DMS53 (cell line): ENCODE measurements at regions not wholly inside any gene's neighbourhood (a gene's known extent, or its start where the extent isn't known, plus 50 kb on each side); places are given as distances from the start of the nearest gene placed in this dataset.
"Not testable (repeated sequence)": the region's sequence is repeated elsewhere in the genome, so short reads cannot be mapped to it uniquely, and the experiment has no call there.

Source experiments
- DNase-seq: peaks from one replicate; lab custom pipeline; 2025; lab: John Stamatoyannopoulos, UW

DNA sequence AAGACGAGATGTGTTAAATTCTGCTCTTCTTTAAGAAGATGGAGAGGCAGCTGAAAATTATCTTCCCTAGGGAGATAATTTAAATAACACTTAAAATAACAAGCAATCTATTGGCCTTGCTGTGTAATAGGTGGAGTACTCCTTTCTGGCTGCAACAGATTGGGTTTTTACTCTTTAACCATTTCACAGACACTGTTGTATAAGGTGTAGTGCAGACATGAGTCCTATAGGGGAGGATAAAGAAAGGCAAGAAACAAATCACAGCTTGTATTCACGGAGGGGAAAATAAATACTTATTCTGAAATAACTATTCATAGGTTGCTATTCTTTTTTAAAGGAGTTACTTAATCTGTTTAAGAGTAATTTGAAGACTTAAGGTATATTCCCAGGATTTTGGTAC, 252.0 kb downstream of the ZPLD1 start:
- no peak for DNase-seq

GRCh38 chr3:102687851-102688555, 253.2 kb downstream of the ZPLD1 start:
- no peak for DNase-seq

GRCh38 chr3:102688556-102688930, 253.7 kb downstream of the ZPLD1 start:
- DNase-seq: no peak

DNA sequence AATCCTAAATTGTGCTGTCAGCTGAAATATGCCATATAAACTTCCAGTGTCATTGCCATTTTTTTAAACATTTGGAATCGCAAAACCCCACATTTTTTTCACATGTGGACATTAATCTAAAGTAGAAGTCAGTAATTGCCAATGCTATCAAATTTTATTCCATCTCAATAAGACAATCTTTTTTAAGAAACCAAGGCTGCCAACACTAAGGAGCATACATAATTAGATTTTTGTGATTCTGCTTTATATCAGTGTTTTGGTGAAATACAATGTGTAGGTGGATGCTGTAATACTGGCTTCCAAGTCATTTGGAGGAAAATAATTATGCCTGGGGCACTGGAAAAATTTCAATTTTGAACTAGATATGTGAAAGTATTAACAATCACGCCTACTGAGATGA, 256.7 kb downstream of the ZPLD1 start:
- DNase-seq: no peak

- DNase-seq: no peak
These were observed 264.4 kb downstream of the ZPLD1 start for GRCh38 chr3:102699104-102699818.

DNA sequence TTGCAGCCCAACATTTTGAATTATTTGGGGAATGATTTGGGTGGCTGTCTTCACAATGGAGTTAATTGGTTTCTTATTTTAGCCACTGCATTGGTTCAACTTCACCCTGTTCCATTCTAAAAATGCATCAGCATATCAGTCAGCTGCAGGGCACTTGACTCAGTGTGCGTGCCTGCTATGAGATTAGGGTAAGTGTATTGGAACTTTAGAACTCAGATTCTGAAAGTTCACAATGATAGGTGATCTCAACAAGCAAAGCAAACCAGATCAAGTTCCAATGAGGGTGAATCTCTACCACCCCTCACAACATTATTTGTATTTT, 265.0 kb downstream of the ZPLD1 start:
- DNase-seq: no peak

- DNase-seq: no peak
These were observed 278.1 kb downstream of the ZPLD1 start for GRCh38 chr3:102712896-102713295.

DNA sequence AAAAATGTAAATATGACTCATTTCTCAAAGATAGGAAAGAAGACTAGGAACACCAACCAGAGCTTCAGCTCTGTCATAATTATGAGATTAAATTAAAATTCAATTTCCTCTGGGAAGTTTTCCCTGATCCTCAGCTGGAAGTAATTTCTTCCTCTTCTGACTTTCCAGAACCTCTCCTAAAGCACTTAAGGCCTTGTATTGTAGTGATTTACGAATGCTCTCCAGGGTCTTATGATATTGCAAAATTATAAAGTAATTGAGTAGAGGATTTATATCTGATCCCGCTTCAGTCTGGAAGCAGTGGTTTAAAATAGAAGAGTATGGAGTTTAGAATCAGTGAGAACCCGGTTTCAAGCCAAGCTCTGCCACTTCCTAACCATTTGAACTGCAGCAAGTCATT, 279.8 kb downstream of the ZPLD1 start:
- no peak for DNase-seq

DNA sequence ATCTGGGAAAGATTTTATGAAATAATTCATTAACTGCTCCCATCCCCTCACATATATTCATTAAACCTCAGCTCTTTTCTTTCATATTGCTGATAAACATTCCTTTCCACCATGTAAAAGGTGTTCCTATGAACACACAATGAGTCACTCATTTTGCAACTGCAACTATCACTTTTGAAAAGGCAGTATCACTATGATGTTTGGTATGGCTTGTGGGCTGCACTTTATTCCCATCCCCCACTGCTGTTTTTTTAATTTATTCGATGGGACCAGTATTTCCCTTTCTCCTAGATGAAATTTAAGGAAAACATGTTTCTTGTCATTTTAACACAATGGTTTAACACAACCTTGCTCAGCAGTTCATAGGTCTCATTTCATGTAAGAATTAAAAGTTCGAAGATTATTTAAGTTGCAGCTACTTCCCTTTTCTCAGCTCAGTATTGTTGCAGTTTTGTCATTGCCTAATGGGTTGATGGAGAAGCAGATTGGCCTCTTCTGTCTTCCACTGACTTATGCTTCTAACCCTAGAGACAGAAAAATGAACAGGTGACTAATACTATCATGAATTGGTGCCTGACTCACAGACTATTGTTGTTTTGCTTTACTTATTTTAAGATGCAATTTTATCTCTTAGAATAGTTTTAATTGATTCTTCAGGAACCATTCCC, 280.3 kb downstream of the ZPLD1 start:
- peak; percentile 7 for DNase-seq

DNA sequence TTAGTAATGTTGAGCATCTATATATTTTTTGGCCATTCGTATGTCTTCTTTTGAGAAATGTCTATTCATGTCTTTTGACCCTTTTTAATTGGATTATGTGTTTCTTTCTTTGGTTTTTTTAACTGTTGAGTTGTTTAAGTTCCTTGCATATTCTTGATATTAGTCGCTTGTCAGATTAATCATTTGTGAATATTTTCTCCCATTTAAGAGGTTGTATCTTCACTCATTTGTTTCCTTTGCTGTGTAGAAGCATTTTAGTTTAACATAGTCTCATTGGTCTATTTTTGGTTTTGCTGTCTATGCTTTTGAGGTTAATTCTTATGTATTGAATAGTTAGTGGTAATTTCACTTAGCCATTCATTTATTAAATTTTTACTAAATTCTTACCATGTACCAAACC, 283.8 kb downstream of the ZPLD1 start:
- DNase-seq: no peak

GRCh38 chr3:102722317-102722716, 287.5 kb downstream of the ZPLD1 start:
- no peak for DNase-seq

- DNase-seq: no peak
These were observed 292.5 kb downstream of the ZPLD1 start for GRCh38 chr3:102727340-102727739.

GRCh38 chr3:102732581-102732980, 297.8 kb downstream of the ZPLD1 start:
- not testable (repeated sequence) for DNase-seq

GRCh38 chr3:102733791-102734563, 299.2 kb downstream of the ZPLD1 start:
- DNase-seq: no peak

- no peak for DNase-seq
These were observed 300.5 kb downstream of the ZPLD1 start for GRCh38 chr3:102735311-102735710.

DNA sequence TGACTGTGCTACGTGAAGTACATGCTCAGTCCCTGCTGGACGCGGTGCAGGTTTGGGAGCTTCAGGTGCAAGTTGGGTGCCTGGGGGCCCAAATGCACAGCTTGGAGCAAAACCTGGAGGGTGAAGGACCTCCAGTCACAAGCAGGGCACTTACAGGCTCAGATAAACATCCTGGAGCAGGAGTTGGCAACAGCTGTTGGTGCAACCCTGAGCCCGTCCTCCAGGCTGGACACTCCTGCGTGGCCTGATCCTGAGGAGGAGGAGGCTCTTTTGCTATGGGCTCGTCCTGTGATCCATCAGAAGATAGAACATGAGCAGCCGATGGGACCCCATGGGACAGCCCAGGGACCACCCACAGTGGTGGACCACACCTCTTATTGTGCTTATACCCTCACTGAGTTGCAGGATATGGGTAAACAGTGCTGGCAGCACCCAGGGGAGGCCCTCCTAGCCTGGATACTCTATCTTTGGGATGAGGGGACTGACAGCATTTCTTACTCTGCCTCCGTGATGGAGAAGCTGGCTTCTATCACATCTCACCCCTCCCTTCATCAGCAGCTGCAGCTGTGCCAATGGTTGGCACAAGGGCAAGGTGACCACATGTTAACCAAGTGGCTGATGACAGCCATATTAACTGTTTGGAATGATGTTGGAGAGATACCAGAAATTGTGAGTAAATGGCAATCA, 301.6 kb downstream of the ZPLD1 start:
- no peak for DNase-seq

DNA sequence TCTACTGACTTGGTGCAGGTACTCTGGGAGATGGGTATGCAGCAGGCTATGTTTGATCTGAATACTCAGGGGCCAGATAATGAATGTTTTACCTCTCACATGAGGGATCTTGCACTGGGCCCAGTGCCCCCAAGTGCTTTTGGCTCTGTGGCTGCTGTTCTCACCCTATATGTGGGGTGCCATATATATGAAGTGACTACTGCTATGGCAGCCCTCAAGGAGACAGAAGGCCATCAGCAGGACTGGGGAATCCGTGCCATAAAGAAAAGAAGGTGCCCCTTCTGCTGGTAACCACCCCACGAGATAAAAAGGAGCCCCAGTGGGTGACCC, 302.1 kb downstream of the ZPLD1 start:
- no peak for DNase-seq

DNA sequence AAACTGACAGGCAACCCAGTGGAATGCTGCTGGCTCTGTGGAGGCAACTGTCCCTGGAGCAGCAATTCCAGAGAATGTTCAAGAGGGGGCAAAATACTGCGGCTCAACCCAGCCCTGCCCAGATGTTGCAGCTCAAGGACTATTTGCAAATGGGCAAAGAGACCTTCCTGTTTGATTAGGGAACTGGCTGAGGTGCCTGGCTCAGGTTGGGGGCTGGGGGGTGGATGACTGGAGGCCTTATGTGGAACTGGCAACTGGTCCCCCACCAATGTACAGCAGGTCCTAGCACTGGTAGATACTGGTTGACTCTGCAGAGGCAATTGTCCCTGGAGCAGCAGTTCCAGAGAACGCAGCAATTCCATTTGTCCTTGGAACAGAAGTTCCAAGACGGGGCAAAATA, 302.5 kb downstream of the ZPLD1 start:
- no peak for DNase-seq

DNA sequence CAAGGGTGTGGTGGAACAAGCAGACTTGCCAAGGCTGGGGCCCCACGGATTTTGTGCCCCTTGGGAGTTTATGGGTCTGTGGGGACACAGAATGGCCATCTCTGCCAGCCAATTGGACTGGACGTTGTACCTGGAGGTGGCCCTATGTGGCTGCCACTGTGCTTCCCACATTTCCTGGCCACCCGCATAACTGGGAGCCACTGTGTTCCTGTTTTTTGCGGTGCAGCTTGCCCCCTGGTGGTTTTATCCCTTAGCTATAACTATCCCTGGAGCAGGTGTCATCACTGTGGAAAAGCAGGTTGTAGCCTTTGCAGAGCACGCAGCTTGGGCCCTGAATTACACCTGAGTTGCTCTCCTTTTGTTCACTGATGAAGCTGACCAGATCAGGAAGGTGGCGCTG, 306.3 kb downstream of the ZPLD1 start:
- DNase-seq: peak; percentile 62

DNA sequence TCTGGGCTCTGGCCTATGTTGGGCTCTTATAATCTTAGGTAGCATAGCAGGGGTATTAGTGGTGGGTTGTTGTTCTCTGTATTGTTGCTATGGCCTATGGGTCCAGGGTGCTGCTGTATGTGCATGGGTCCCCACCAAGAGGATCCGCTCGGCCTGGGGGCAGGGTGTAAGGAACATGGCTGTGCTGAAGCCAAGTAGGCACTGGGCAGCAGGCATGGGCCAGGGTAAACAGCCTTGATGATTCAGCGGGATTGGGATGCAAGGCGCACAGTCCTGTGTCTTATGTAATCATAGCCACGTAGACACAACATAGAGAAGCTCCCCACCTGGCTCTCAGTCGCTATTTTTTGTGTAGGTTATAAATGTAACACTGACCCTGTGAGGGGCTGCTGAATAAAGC, 306.9 kb downstream of the ZPLD1 start:
- DNase-seq: no peak

- peak; percentile 38 for DNase-seq
These were observed 311.1 kb downstream of the ZPLD1 start for GRCh38 chr3:102745881-102746280.

DNA sequence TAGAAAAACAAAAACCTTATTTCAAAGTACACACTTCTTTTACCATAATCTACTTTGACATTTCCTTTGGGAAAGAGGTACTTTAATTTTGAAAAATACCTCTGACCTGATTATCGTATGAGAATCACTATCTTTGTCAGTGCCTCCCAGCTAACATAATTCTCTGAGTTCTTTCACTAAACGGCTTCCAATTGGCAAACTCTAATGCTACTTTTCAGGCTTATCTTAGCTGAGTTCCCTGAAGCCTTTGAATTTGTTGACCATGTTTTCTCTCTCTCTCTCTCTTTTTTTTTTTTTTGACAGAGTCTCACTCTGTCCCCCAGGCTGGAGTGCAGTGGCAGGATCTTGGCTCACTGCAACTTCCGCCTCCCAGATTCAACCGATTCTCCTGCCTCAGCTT, 312.8 kb downstream of the ZPLD1 start:
- DNase-seq: no peak
